ENCODE measurements at regions not wholly inside any gene's neighbourhood (a gene's known extent, or its start where the extent isn't known, plus 50 kb on each side); places are given as distances from the start of the nearest gene placed in this dataset.
"Not testable (repeated sequence)": the region's sequence is repeated elsewhere in the genome, so short reads cannot be mapped to it uniquely, and the experiment has no call there.

- no peaks in the 10 kb centered on the region for H3K27me3 ChIP-seq
- H3K4me3 ChIP-seq = no peak overlapping the region
- WGBS (ENCODE audit: insufficient coverage, low coverage, low lambda C conversion rate, missing lambda C conversion rate) = 26% methylated on average over 3 of the region's 3 CpGs
- intact Hi-C loops (cut with DNase I) = no loop called here
- H3K36me3 ChIP-seq = no peaks in the 10 kb centered on the region
- no peak for DNase-seq
- H3K27ac ChIP-seq = no peak overlapping the region
- no peak for ATAC-seq
- H3K9me3 ChIP-seq = no peaks in the 10 kb centered on the region
- TF ChIP-seq CTCF (IDR thresholded peaks at IDR 0.05) (no peak), POLR2A (IDR thresholded peaks at IDR 0.05) (no peak)
- H3K4me1 ChIP-seq = no peaks in the 10 kb centered on the region
These were observed 391.8 kb upstream of the CRIM1 start for GRCh38 chr2:35963824-35964223.

GRCh38 chr2:35963357-35963756 is 392.2 kb upstream of the CRIM1 start:
- H3K4me3 ChIP-seq = no peak overlapping the region
- intact Hi-C loops (cut with DNase I) = no loop called here
- no peaks in the 10 kb centered on the region for H3K9me3 ChIP-seq
- WGBS (ENCODE audit: insufficient coverage, low coverage, low lambda C conversion rate, missing lambda C conversion rate) = 56% methylated on average over 2 of the region's 2 CpGs
- no peak for TF ChIP-seq POLR2A (IDR thresholded peaks at IDR 0.05)
- TF ChIP-seq CTCF (IDR thresholded peaks at IDR 0.05) = no peak
- no peaks in the 10 kb centered on the region for H3K4me1 ChIP-seq
- ATAC-seq (no peak), DNase-seq (no peak)
- H3K27ac ChIP-seq = no peak overlapping the region
- no peaks in the 10 kb centered on the region for H3K36me3 ChIP-seq
- H3K27me3 ChIP-seq = no peaks in the 10 kb centered on the region

GRCh38 chr2:35962585-35963146 is 392.9 kb upstream of the CRIM1 start:
- WGBS (ENCODE audit: insufficient coverage, low coverage, low lambda C conversion rate, missing lambda C conversion rate) = 64% methylated on average over 4 of the region's 4 CpGs
- intact Hi-C loops (cut with DNase I) = no loop called here
- Histone ChIP-seq H3K36me3 (no peaks in the 10 kb centered on the region), H3K4me3 (no peak overlapping the region), H3K27ac (no peak overlapping the region), H3K27me3 (no peaks in the 10 kb centered on the region), H3K4me1 (no peaks in the 10 kb centered on the region), H3K9me3 (no peaks in the 10 kb centered on the region)
- TF ChIP-seq CTCF (IDR thresholded peaks at IDR 0.05) (no peak), POLR2A (IDR thresholded peaks at IDR 0.05) (no peak)
- DNase-seq (no peak), ATAC-seq (no peak)

- no peak overlapping the region for H3K27ac ChIP-seq
- ATAC-seq (no peak), DNase-seq (no peak)
- no peak overlapping the region for H3K4me3 ChIP-seq
- no peaks in the 10 kb centered on the region for H3K9me3 ChIP-seq
- intact Hi-C loops (cut with DNase I) = no loop called here
- 64% methylated on average over 1 of the region's 1 CpG for WGBS (ENCODE audit: insufficient coverage, low coverage, low lambda C conversion rate, missing lambda C conversion rate)
- H3K27me3 ChIP-seq = no peaks in the 10 kb centered on the region
- no peaks in the 10 kb centered on the region for H3K36me3 ChIP-seq
- no peaks in the 10 kb centered on the region for H3K4me1 ChIP-seq
- TF ChIP-seq POLR2A (IDR thresholded peaks at IDR 0.05) (no peak), CTCF (IDR thresholded peaks at IDR 0.05) (no peak)
These were observed 395.0 kb upstream of the CRIM1 start for GRCh38 chr2:35960596-35960995.

GRCh38 chr2:35957053-35957452 is 398.5 kb upstream of the CRIM1 start:
- 90% methylated on average over 10 of the region's 10 CpGs for WGBS (ENCODE audit: insufficient coverage, low coverage, low lambda C conversion rate, missing lambda C conversion rate)
- H3K27me3 ChIP-seq; DNase-seq; intact Hi-C loops (cut with DNase I); H3K27ac ChIP-seq; H3K4me3 ChIP-seq; H3K36me3 ChIP-seq; ATAC-seq; H3K9me3 ChIP-seq; H3K4me1 ChIP-seq: not testable (repeated sequence)

Data from right lobe of liver (tissue), 6 donors.